HepG2 (cell line): ENCODE measurements at regions not wholly inside any gene's neighbourhood (a gene's known extent, or its start where the extent isn't known, plus 50 kb on each side); places are given as distances from the start of the nearest gene placed in this dataset.

Experiments used
- ATAC-seq: fragments of 200-7000 bp; cut with Tn5 transposase; 3 replicates; pipeline ENCODE4 v1.9.1; 2020; ENCODE audit warnings: mild to moderate bottlenecking, moderate library complexity
- BruUV-seq: library from RNA; stranded (reverse); fragments of 400-500 nt; replicated peaks from 2 replicates; lab custom pipeline; 2021; lab: Mats Ljungman, UMichigan
- CTCF ChIA-PET: fragments of 300-600 bp; formaldehyde crosslinking; extraction: SDS; loops from one replicate; lab custom pipeline; 2021; ENCODE audit warnings: low total read pairs, inconsistent platforms, low intra/inter-chr PET ratio; lab: Yijun Ruan, JAX
- POLR2A ChIA-PET: fragments of 350-600 bp; sonication (Branson Sonifier 250); formaldehyde crosslinking; loops from one replicate; lab custom pipeline; 2020; ENCODE audit warnings: antibody characterized with exemption, inconsistent platforms; lab: Yijun Ruan, JAX
- DNase-seq: peaks from one replicate; pipeline ENCODE4 v3.0.0-alpha.2; 2015; ENCODE audit warnings: low spot score
- FAIRE-seq: peaks from 3 replicates; lab custom pipeline; 2011; peaks lifted over from hg19 to GRCh38; lab: Jason Lieb, UNC
- H2AFZ ChIP-seq: one replicate; pipeline ENCODE4 v1.6.1; 2011; ENCODE audit warnings: low read length, inconsistent platforms
- H3K27ac ChIP-seq: fragments of 300-600 bp; 3 replicates; pipeline ENCODE4 v1.8.0; 2011; ENCODE audit warnings: mixed run types, mild to moderate bottlenecking, mixed read lengths, low read length, inconsistent platforms; ENCODE audit not compliant: insufficient read depth; ENCODE audit errors: extremely low read length
- H3K27me3 ChIP-seq, 2 experiments: fragments of 200-600 bp in 1 of 2; 2 replicates in 1 of 2; 3 replicates in 1 of 2; pipeline versions ENCODE4 v1.6.0 to v1.8.0; 2011; ENCODE audit warnings: low read length in 2 of 2, mild to moderate bottlenecking in 2 of 2, moderate library complexity in 2 of 2, inconsistent platforms in 1 of 2; ENCODE audit not compliant: insufficient read depth in 2 of 2, control insufficient read depth in 1 of 2
- H3K36me3 ChIP-seq, 2 experiments: fragments of 200-600 bp in 1 of 2; replicated peaks in 1 of 2; 2 replicates in 1 of 2; 3 replicates in 1 of 2; pipeline versions ENCODE4 v1.5.1 to v1.8.0; 2011; ENCODE audit warnings: low read length in 2 of 2, inconsistent platforms in 1 of 2; ENCODE audit not compliant: insufficient read depth in 2 of 2, control insufficient read depth in 1 of 2
- H3K4me1 ChIP-seq: 2 replicates; pipeline ENCODE4 v1.5.1; 2012; ENCODE audit warnings: low read length, inconsistent platforms; ENCODE audit not compliant: insufficient read depth
- H3K4me2 ChIP-seq: 2 replicates; pipeline ENCODE4 v1.6.0; 2011; ENCODE audit warnings: low read depth, low read length, inconsistent platforms
- H3K4me3 ChIP-seq, 3 experiments: fragments of 200-600 bp in 1 of 3; sonication (generic), shearing (Covaris generic) in 1 of 3; replicated peaks in 1 of 3; 2 replicates each; pipeline ENCODE4 v1.5.1; 2011 to 2016; ENCODE audit warnings: low read length in 3 of 3, inconsistent platforms in 2 of 3, low read depth in 2 of 3, mild to moderate bottlenecking in 2 of 3, control low read depth in 1 of 3, mixed read lengths in 1 of 3; ENCODE audit not compliant: insufficient read depth in 1 of 3
- H3K79me2 ChIP-seq: one replicate; pipeline ENCODE4 v1.6.1; 2011; ENCODE audit warnings: low read length, inconsistent platforms; ENCODE audit not compliant: insufficient read depth
- H3K9ac ChIP-seq: 2 replicates; pipeline ENCODE4 v1.6.0; 2011; ENCODE audit warnings: mild to moderate bottlenecking, low read depth, low read length, inconsistent platforms; ENCODE audit not compliant: insufficient read depth
- H3K9me3 ChIP-seq: 2 replicates; pipeline ENCODE4 v1.5.1; 2012; ENCODE audit warnings: mild to moderate bottlenecking, low read length
- H4K20me1 ChIP-seq: 2 replicates; pipeline ENCODE4 v1.6.0; 2011; ENCODE audit warnings: inconsistent platforms, mild to moderate bottlenecking, low read length, moderate library complexity; ENCODE audit not compliant: insufficient read depth
- AKAP8 ChIP-seq: sonication (generic); formaldehyde crosslinking; IDR thresholded peaks from 2 replicates; pipeline ENCODE4 v1.5.1; 2020; ENCODE audit warnings: mild to moderate bottlenecking, missing genetic modification reagents
- CBFB ChIP-seq: sonication (generic); formaldehyde crosslinking; IDR thresholded peaks from 2 replicates; pipeline ENCODE4 v1.4.0; 2020; ENCODE audit warnings: missing genetic modification reagents
- CHD2 ChIP-seq: IDR thresholded peaks from 2 replicates; pipeline ENCODE4 v1.6.1; 2011; ENCODE audit warnings: low read depth, low read length, improper control_type of control experiment
- KLF15 ChIP-seq: sonication (generic); formaldehyde crosslinking; IDR thresholded peaks from 2 replicates; pipeline ENCODE4 v1.8.1; 2023; ENCODE audit warnings: borderline replicate concordance, mild to moderate bottlenecking, inconsistent platforms, missing genetic modification reagents, mixed read lengths
- MED1 ChIP-seq: sonication (generic); formaldehyde crosslinking; IDR thresholded peaks from 2 replicates; pipeline ENCODE4 v1.4.0; 2020; ENCODE audit warnings: missing genetic modification reagents
- NFIB ChIP-seq: sonication (generic); formaldehyde crosslinking; IDR thresholded peaks from 2 replicates; pipeline ENCODE4 v1.9.0; 2021; ENCODE audit warnings: missing genetic modification reagents, mild to moderate bottlenecking, borderline replicate concordance
- NR1H2 ChIP-seq: sonication (generic); formaldehyde crosslinking; IDR thresholded peaks from 2 replicates; pipeline ENCODE4 v1.8.1; 2022; ENCODE audit warnings: low read depth, missing genetic modification reagents, borderline replicate concordance
- RARG ChIP-seq: sonication (generic); formaldehyde crosslinking; IDR thresholded peaks from 2 replicates; pipeline ENCODE4 v1.4.0; 2020; ENCODE audit warnings: low read depth, mild to moderate bottlenecking, missing genetic modification reagents
- SRF ChIP-seq: IDR thresholded peaks from 2 replicates; pipeline ENCODE4 v1.6.1; 2011; ENCODE audit warnings: mild to moderate bottlenecking, low read depth, low read length, moderate library complexity
- ZBTB3 ChIP-seq: sonication (generic); formaldehyde crosslinking; IDR thresholded peaks from 2 replicates; pipeline ENCODE4 v1.4.0; 2020; ENCODE audit warnings: low read depth, mild to moderate bottlenecking, moderate library complexity, missing genetic modification reagents, borderline replicate concordance
- ZEB1 ChIP-seq: IDR thresholded peaks from 2 replicates; pipeline ENCODE4 v1.6.1; 2012; ENCODE audit warnings: mild to moderate bottlenecking, low read depth, inconsistent platforms; ENCODE audit not compliant: insufficient replicate concordance
- ZGPAT ChIP-seq: IDR thresholded peaks from 2 replicates; pipeline ENCODE4 v1.6.1; 2016; ENCODE audit warnings: mild to moderate bottlenecking
- ZNF12 ChIP-seq: sonication (generic); formaldehyde crosslinking; IDR thresholded peaks from 2 replicates; pipeline ENCODE4 v1.5.0; 2020; ENCODE audit warnings: missing genetic modification reagents
- ZNF207 ChIP-seq: fragments of 450-650 bp; IDR thresholded peaks from 2 replicates; pipeline ENCODE4 v1.6.1; 2016; ENCODE audit warnings: antibody characterized with exemption, borderline replicate concordance
- ZNF446 ChIP-seq: sonication (generic); formaldehyde crosslinking; IDR thresholded peaks from 2 replicates; pipeline ENCODE4 v1.5.0; 2020; ENCODE audit warnings: mild to moderate bottlenecking, missing genetic modification reagents
- ZNF609 ChIP-seq: sonication (generic); formaldehyde crosslinking; IDR thresholded peaks from 2 replicates; pipeline ENCODE4 v1.4.0; 2020; ENCODE audit warnings: mild to moderate bottlenecking, missing genetic modification reagents, borderline replicate concordance
- ZNF614 ChIP-seq: IDR thresholded peaks from 2 replicates; pipeline ENCODE4 v1.6.1; 2018; ENCODE audit warnings: missing biosample characterization, missing genetic modification reagents, inconsistent platforms, borderline replicate concordance
- ZNF709 ChIP-seq: sonication (generic); formaldehyde crosslinking; IDR thresholded peaks from 2 replicates; pipeline ENCODE4 v1.5.0; 2020; ENCODE audit warnings: mild to moderate bottlenecking, missing genetic modification reagents
- ZNF773 ChIP-seq: sonication (generic); formaldehyde crosslinking; IDR thresholded peaks from 2 replicates; pipeline ENCODE4 v1.4.0; 2020; ENCODE audit warnings: missing genetic modification reagents, borderline replicate concordance
- in situ Hi-C: cut with HindIII; loops from 2 replicates; pipeline ENCODE4 v1.10.0; 2017; ENCODE audit warnings: low pct_unique_long_range_greater_than_20kb; ENCODE audit not compliant: extremely low pct_ligation_motif_present
- intact Hi-C: fragments of 100-400 bp; cut with micrococcal nuclease; formaldehyde crosslinking; loops from one replicate; pipeline ENCODE4 v1.10.0; 2022; ENCODE audit not compliant: unreplicated experiment
- TF ChIP-seq, protein P1 (sequence below): sonication (generic); formaldehyde crosslinking; IDR thresholded peaks from 2 replicates; pipeline ENCODE4 v1.9.0; 2021; ENCODE audit warnings: missing genetic modification reagents, borderline replicate concordance

- H3K36me3 ChIP-seq: no peaks in the 10 kb centered on the region
- no peak overlapping the region for H3K27ac ChIP-seq
- H3K9ac ChIP-seq: no peak overlapping the region
- CTCF ChIA-PET: no interaction called here
- H3K9me3 ChIP-seq: peaks cover 80% of the 10 kb centered on the region
- H3K27me3 ChIP-seq: no peaks in the 10 kb centered on the region; a peak in 1 of 5 replicates
- BruUV-seq: no TSS peak
- in situ Hi-C loops: no loop called here
- DNase-seq (no peak), ATAC-seq (no peak), FAIRE-seq (no peak)
- H3K4me2 ChIP-seq: no peak overlapping the region
- intact Hi-C loops: no loop called here
- POLR2A ChIA-PET: no interaction called here
- no peaks in the 10 kb centered on the region for H3K4me1 ChIP-seq
- H4K20me1 ChIP-seq: no peaks in the 10 kb centered on the region
- H3K4me3 ChIP-seq: no peak overlapping the region
- H3K79me2 ChIP-seq: no peaks in the 10 kb centered on the region
- TF ChIP-seq ZBTB3 (CRISPR knock-in tag) (no peak), ZNF773 (CRISPR knock-in tag) (no peak), SRF (no peak), AKAP8 (CRISPR knock-in tag) (no peak), ZNF614 (no peak), ZNF207 (no peak), KLF15 (CRISPR knock-in tag) (no peak), CBFB (CRISPR knock-in tag) (no peak), ZNF609 (no peak), MED1 (CRISPR knock-in tag) (no peak), ZNF12 (CRISPR knock-in tag) (no peak), ZNF446 (CRISPR knock-in tag) (no peak), ZNF709 (no peak), ZEB1 (no peak), RARG (no peak), ZGPAT (CRISPR knock-in tag) (no peak), NR1H2 (CRISPR knock-in tag) (no peak), CHD2 (no peak), NFIB (CRISPR knock-in tag) (no peak)
- TF ChIP-seq, protein P1, sequence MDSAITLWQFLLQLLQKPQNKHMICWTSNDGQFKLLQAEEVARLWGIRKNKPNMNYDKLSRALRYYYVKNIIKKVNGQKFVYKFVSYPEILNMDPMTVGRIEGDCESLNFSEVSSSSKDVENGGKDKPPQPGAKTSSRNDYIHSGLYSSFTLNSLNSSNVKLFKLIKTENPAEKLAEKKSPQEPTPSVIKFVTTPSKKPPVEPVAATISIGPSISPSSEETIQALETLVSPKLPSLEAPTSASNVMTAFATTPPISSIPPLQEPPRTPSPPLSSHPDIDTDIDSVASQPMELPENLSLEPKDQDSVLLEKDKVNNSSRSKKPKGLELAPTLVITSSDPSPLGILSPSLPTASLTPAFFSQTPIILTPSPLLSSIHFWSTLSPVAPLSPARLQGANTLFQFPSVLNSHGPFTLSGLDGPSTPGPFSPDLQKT (CRISPR knock-in tag): no peak
- no peak overlapping the region for H2AFZ ChIP-seq
Measured at GRCh38 chr4:14234307-14234706, 606.8 kb upstream of the BOD1L1 start.
